ENCODE measurements at regions not wholly inside any gene's neighbourhood (a gene's known extent, or its start where the extent isn't known, plus 50 kb on each side); places are given as distances from the start of the nearest gene placed in this dataset.

GRCh38 chr5:89086390-89087086, 203.6 kb upstream of the MEF2C start:
- no peaks in the 10 kb centered on the region for H3K27me3 ChIP-seq
- H3K4me1 ChIP-seq, result no peaks in the 10 kb centered on the region
- H3K27ac ChIP-seq, result no peak overlapping the region
- H3K9ac ChIP-seq, result no peak overlapping the region
- H3K36me3 ChIP-seq, result no peaks in the 10 kb centered on the region
- H3K4me2 ChIP-seq, result no peak overlapping the region
- H3K4me3 ChIP-seq, result no peak overlapping the region
- no peaks in the 10 kb centered on the region for H4K20me1 ChIP-seq
- no peak for TF ChIP-seq Cebpa-rat (IDR thresholded peaks at IDR 0.05)
- H3K9me3 ChIP-seq, result no peaks in the 10 kb centered on the region

GRCh38 chr5:89083791-89084190, 200.8 kb upstream of the MEF2C start:
- H4K20me1 ChIP-seq, result no peaks in the 10 kb centered on the region

GRCh38 chr5:89081360-89081759, 198.4 kb upstream of the MEF2C start:
- no peaks in the 10 kb centered on the region for H4K20me1 ChIP-seq
- TF ChIP-seq Cebpa-rat (IDR thresholded peaks at IDR 0.05), result no peak
- H3K4me3 ChIP-seq, result no peak overlapping the region
- no peaks in the 10 kb centered on the region for H3K9me3 ChIP-seq
- no peak overlapping the region for H3K4me2 ChIP-seq
- no peaks in the 10 kb centered on the region for H3K36me3 ChIP-seq
- H3K9ac ChIP-seq, result no peak overlapping the region
- H3K4me1 ChIP-seq, result no peaks in the 10 kb centered on the region
- H3K27me3 ChIP-seq, result no peaks in the 10 kb centered on the region
- no peak overlapping the region for H3K27ac ChIP-seq

More at GRCh38 chr5:89083791-89084190, 200.8 kb upstream of the MEF2C start:
- no peaks in the 10 kb centered on the region for H3K27me3 ChIP-seq
- no peak overlapping the region for H3K9ac ChIP-seq
- H3K9me3 ChIP-seq, result no peaks in the 10 kb centered on the region
- H3K4me1 ChIP-seq, result no peaks in the 10 kb centered on the region
- H3K36me3 ChIP-seq, result no peaks in the 10 kb centered on the region
- no peak overlapping the region for H3K4me3 ChIP-seq
- TF ChIP-seq Cebpa-rat (IDR thresholded peaks at IDR 0.05), result no peak
- H3K4me2 ChIP-seq, result no peak overlapping the region
- H3K27ac ChIP-seq, result no peak overlapping the region

GRCh38 chr5:89080467-89081116, 197.6 kb upstream of the MEF2C start:
- H3K4me1 ChIP-seq, result no peaks in the 10 kb centered on the region
- H3K4me2 ChIP-seq, result no peak overlapping the region
- no peaks in the 10 kb centered on the region for H3K36me3 ChIP-seq
- H3K9ac ChIP-seq, result no peak overlapping the region
- H3K9me3 ChIP-seq, result no peaks in the 10 kb centered on the region
- H3K27me3 ChIP-seq, result no peaks in the 10 kb centered on the region
- H3K27ac ChIP-seq, result no peak overlapping the region
- H3K4me3 ChIP-seq, result no peak overlapping the region
- no peaks in the 10 kb centered on the region for H4K20me1 ChIP-seq
- TF ChIP-seq Cebpa-rat (IDR thresholded peaks at IDR 0.05), result no peak

- no peak overlapping the region for H3K9ac ChIP-seq
- no peak overlapping the region for H3K27ac ChIP-seq
- peaks cover 14% of the 10 kb centered on the region for H3K4me1 ChIP-seq
- H3K4me3 ChIP-seq, result no peak overlapping the region
- H3K27me3 ChIP-seq, result no peaks in the 10 kb centered on the region
- H4K20me1 ChIP-seq, result no peaks in the 10 kb centered on the region
- H3K9me3 ChIP-seq, result no peaks in the 10 kb centered on the region
- no peak for TF ChIP-seq Cebpa-rat (IDR thresholded peaks at IDR 0.05)
- H3K36me3 ChIP-seq, result no peaks in the 10 kb centered on the region
- H3K4me2 ChIP-seq, result peak overlapping the region; percentile 45
Observed at GRCh38 chr5:89072842-89073672, 190.1 kb upstream of the MEF2C start.

GRCh38 chr5:89071941-89072331, 189.0 kb upstream of the MEF2C start:
- no peak for TF ChIP-seq Cebpa-rat (IDR thresholded peaks at IDR 0.05)

GRCh38 chr5:89071101-89071940, 188.3 kb upstream of the MEF2C start:
- H3K4me3 ChIP-seq, result no peak overlapping the region
- H3K27me3 ChIP-seq, result no peaks in the 10 kb centered on the region
- no peaks in the 10 kb centered on the region for H4K20me1 ChIP-seq
- no peak overlapping the region for H3K4me2 ChIP-seq
- peaks cover 14% of the 10 kb centered on the region for H3K4me1 ChIP-seq
- no peaks in the 10 kb centered on the region for H3K9me3 ChIP-seq
- H3K9ac ChIP-seq, result no peak overlapping the region
- no peak for TF ChIP-seq Cebpa-rat (IDR thresholded peaks at IDR 0.05)
- H3K36me3 ChIP-seq, result no peaks in the 10 kb centered on the region
- H3K27ac ChIP-seq, result no peak overlapping the region

More at GRCh38 chr5:89071941-89072331, 189.0 kb upstream of the MEF2C start:
- Histone ChIP-seq H3K9ac (no peak overlapping the region), H3K9me3 (no peaks in the 10 kb centered on the region), H3K4me3 (no peak overlapping the region), H3K27me3 (no peaks in the 10 kb centered on the region), H3K27ac (no peak overlapping the region), H4K20me1 (no peaks in the 10 kb centered on the region), H3K4me2 (no peak overlapping the region), H3K4me1 (peaks cover 14% of the 10 kb centered on the region), H3K36me3 (no peaks in the 10 kb centered on the region)

GRCh38 chr5:89069591-89069990, 186.6 kb upstream of the MEF2C start:
- no peaks in the 10 kb centered on the region for H4K20me1 ChIP-seq
- H3K9me3 ChIP-seq, result no peaks in the 10 kb centered on the region
- no peak overlapping the region for H3K9ac ChIP-seq
- H3K4me3 ChIP-seq, result no peak overlapping the region
- no peak for TF ChIP-seq Cebpa-rat (IDR thresholded peaks at IDR 0.05)
- H3K27me3 ChIP-seq, result no peaks in the 10 kb centered on the region
- no peak overlapping the region for H3K27ac ChIP-seq
- H3K4me1 ChIP-seq, result peaks cover 14% of the 10 kb centered on the region
- no peak overlapping the region for H3K4me2 ChIP-seq
- no peaks in the 10 kb centered on the region for H3K36me3 ChIP-seq

- H3K4me2 ChIP-seq, result no peak overlapping the region
- H3K27me3 ChIP-seq, result no peaks in the 10 kb centered on the region
- peaks cover 4% of the 10 kb centered on the region for H3K4me1 ChIP-seq
- no peak for TF ChIP-seq Cebpa-rat (IDR thresholded peaks at IDR 0.05)
- H3K4me3 ChIP-seq, result no peak overlapping the region
- no peak overlapping the region for H3K27ac ChIP-seq
- no peak overlapping the region for H3K9ac ChIP-seq
- no peaks in the 10 kb centered on the region for H3K36me3 ChIP-seq
- H3K9me3 ChIP-seq, result no peaks in the 10 kb centered on the region
- no peaks in the 10 kb centered on the region for H4K20me1 ChIP-seq
Observed at GRCh38 chr5:89067362-89067761, 184.4 kb upstream of the MEF2C start.
